ENCODE measurements at regions not wholly inside any gene's neighbourhood (a gene's known extent, or its start where the extent isn't known, plus 50 kb on each side); places are given as distances from the start of the nearest gene placed in this dataset.

DNA sequence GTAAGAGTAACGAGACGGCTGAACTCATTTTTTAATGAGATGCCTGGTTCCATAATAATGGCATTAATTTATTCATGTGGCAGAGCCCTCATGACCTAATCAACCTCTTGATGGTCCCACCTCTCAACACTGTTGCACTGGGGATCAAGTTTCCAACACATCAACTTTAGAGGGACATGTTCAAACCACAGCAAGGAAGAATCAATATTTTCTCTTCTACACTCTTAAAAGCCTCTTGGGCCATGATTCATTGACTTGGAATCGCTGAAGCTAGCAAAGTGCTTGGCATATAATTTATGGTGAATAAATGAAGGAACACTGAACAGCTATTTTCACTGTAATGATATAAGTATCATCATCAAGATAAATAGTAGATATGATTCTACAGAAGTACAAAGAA, 333.0 kb downstream of the TNS1 start (continued):
- TF ChIP-seq, protein P1, sequence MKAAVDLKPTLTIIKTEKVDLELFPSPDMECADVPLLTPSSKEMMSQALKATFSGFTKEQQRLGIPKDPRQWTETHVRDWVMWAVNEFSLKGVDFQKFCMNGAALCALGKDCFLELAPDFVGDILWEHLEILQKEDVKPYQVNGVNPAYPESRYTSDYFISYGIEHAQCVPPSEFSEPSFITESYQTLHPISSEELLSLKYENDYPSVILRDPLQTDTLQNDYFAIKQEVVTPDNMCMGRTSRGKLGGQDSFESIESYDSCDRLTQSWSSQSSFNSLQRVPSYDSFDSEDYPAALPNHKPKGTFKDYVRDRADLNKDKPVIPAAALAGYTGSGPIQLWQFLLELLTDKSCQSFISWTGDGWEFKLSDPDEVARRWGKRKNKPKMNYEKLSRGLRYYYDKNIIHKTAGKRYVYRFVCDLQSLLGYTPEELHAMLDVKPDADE (IDR thresholded peaks at IDR 0.05), result no peak
- TF ChIP-seq POLR2AphosphoS5 (IDR thresholded peaks at IDR 0.05; ENCODE audit: low read depth), result no peak

DNA sequence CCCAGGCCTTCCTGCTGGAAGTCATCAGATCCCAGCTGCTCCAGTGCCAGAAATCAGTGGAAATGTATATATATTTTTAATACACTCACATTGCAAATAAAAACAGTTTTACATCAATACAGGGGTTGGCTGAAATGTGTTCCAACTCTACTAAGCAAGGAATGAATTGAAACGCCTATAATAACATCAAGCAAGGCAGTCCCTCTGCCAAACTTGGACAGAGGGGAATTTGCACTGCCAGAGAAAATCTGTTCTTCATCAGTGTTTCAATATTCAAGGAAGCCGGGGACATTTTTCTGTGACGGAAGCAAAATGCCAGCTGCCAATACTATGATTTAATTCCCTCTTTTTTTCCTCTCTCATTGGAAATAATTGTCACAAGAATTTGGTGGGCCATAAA, 335.3 kb downstream of the TNS1 start:
- Histone ChIP-seq H3K27me3 (ENCODE audit: insufficient read depth) (no peaks in the 10 kb centered on the region), H3K27ac (ENCODE audit: low read depth) (no peak overlapping the region), H3K4me1 (ENCODE audit: insufficient read depth) (no peaks in the 10 kb centered on the region), H3K79me2 (replicated peaks; ENCODE audit: insufficient read depth) (no peaks in the 10 kb centered on the region), H3K9me2 (ENCODE audit: insufficient read depth) (peaks cover 4% of the 10 kb centered on the region; the same call in 1 of the 2 replicates), H2AFZ (no peak overlapping the region), H3K4me2 (no peak overlapping the region), H3K4me3 (no peak overlapping the region), H3K36me3 (ENCODE audit: insufficient read depth) (no peaks in the 10 kb centered on the region), H3F3A (replicated peaks; ENCODE audit: low read depth) (no peaks in the 10 kb centered on the region), H4K20me1 (replicated peaks; ENCODE audit: insufficient read depth) (no peaks in the 10 kb centered on the region)
- DNase-seq (ENCODE audit: low spot score) (no peak), ATAC-seq (no peak)
- TF ChIP-seq NANOG (IDR thresholded peaks at IDR 0.05; ENCODE audit: borderline replicate concordance) (no peak), EZH2 (IDR thresholded peaks at IDR 0.05; ENCODE audit: low read depth, unreplicated experiment) (no peak), STAT1 (IDR thresholded peaks at IDR 0.05; ENCODE audit: unreplicated experiment) (no peak), POLR2AphosphoS5 (IDR thresholded peaks at IDR 0.05; ENCODE audit: low read depth) (no peak), JUNB (IDR thresholded peaks at IDR 0.05; ENCODE audit: unreplicated experiment) (no peak), EZH2phosphoT487 (IDR thresholded peaks at IDR 0.05; ENCODE audit: unreplicated experiment) (no peak), ZNF331 (CRISPR knock-in tag; IDR thresholded peaks at IDR 0.05; ENCODE audit: low read depth) (no peak)
- TF ChIP-seq, protein P2, sequence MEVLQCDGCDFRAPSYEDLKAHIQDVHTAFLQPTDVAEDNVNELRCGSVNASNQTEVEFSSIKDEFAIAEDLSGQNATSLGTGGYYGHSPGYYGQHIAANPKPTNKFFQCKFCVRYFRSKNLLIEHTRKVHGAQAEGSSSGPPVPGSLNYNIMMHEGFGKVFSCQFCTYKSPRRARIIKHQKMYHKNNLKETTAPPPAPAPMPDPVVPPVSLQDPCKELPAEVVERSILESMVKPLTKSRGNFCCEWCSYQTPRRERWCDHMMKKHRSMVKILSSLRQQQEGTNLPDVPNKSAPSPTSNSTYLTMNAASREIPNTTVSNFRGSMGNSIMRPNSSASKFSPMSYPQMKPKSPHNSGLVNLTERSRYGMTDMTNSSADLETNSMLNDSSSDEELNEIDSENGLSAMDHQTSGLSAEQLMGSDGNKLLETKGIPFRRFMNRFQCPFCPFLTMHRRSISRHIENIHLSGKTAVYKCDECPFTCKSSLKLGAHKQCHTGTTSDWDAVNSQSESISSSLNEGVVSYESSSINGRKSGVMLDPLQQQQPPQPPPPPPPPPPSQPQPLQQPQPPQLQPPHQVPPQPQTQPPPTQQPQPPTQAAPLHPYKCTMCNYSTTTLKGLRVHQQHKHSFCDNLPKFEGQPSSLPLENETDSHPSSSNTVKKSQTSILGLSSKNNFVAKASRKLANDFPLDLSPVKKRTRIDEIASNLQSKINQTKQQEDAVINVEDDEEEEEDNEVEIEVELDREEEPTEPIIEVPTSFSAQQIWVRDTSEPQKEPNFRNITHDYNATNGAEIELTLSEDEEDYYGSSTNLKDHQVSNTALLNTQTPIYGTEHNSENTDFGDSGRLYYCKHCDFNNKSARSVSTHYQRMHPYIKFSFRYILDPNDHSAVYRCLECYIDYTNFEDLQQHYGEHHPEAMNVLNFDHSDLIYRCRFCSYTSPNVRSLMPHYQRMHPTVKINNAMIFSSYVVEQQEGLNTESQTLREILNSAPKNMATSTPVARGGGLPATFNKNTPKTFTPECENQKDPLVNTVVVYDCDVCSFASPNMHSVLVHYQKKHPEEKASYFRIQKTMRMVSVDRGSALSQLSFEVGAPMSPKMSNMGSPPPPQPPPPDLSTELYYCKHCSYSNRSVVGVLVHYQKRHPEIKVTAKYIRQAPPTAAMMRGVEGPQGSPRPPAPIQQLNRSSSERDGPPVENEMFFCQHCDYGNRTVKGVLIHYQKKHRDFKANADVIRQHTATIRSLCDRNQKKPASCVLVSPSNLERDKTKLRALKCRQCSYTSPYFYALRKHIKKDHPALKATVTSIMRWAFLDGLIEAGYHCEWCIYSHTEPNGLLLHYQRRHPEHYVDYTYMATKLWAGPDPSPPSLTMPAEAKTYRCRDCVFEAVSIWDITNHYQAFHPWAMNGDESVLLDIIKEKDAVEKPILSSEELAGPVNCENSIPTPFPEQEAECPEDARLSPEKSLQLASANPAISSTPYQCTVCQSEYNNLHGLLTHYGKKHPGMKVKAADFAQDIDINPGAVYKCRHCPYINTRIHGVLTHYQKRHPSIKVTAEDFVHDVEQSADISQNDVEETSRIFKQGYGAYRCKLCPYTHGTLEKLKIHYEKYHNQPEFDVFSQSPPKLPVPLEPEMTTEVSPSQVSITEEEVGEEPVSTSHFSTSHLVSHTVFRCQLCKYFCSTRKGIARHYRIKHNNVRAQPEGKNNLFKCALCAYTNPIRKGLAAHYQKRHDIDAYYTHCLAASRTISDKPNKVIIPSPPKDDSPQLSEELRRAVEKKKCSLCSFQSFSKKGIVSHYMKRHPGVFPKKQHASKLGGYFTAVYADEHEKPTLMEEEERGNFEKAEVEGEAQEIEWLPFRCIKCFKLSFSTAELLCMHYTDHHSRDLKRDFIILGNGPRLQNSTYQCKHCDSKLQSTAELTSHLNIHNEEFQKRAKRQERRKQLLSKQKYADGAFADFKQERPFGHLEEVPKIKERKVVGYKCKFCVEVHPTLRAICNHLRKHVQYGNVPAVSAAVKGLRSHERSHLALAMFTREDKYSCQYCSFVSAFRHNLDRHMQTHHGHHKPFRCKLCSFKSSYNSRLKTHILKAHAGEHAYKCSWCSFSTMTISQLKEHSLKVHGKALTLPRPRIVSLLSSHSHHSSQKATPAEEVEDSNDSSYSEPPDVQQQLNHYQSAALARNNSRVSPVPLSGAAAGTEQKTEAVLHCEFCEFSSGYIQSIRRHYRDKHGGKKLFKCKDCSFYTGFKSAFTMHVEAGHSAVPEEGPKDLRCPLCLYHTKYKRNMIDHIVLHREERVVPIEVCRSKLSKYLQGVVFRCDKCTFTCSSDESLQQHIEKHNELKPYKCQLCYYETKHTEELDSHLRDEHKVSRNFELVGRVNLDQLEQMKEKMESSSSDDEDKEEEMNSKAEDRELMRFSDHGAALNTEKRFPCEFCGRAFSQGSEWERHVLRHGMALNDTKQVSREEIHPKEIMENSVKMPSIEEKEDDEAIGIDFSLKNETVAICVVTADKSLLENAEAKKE (CRISPR knock-in tag; IDR thresholded peaks at IDR 0.05), result no peak
- TF ChIP-seq, protein P3, sequence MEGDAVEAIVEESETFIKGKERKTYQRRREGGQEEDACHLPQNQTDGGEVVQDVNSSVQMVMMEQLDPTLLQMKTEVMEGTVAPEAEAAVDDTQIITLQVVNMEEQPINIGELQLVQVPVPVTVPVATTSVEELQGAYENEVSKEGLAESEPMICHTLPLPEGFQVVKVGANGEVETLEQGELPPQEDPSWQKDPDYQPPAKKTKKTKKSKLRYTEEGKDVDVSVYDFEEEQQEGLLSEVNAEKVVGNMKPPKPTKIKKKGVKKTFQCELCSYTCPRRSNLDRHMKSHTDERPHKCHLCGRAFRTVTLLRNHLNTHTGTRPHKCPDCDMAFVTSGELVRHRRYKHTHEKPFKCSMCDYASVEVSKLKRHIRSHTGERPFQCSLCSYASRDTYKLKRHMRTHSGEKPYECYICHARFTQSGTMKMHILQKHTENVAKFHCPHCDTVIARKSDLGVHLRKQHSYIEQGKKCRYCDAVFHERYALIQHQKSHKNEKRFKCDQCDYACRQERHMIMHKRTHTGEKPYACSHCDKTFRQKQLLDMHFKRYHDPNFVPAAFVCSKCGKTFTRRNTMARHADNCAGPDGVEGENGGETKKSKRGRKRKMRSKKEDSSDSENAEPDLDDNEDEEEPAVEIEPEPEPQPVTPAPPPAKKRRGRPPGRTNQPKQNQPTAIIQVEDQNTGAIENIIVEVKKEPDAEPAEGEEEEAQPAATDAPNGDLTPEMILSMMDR (conservative IDR thresholded peaks at IDR 0.05; ENCODE audit: low read depth in 2 of 2), result no peak
- TF ChIP-seq, protein P4, sequence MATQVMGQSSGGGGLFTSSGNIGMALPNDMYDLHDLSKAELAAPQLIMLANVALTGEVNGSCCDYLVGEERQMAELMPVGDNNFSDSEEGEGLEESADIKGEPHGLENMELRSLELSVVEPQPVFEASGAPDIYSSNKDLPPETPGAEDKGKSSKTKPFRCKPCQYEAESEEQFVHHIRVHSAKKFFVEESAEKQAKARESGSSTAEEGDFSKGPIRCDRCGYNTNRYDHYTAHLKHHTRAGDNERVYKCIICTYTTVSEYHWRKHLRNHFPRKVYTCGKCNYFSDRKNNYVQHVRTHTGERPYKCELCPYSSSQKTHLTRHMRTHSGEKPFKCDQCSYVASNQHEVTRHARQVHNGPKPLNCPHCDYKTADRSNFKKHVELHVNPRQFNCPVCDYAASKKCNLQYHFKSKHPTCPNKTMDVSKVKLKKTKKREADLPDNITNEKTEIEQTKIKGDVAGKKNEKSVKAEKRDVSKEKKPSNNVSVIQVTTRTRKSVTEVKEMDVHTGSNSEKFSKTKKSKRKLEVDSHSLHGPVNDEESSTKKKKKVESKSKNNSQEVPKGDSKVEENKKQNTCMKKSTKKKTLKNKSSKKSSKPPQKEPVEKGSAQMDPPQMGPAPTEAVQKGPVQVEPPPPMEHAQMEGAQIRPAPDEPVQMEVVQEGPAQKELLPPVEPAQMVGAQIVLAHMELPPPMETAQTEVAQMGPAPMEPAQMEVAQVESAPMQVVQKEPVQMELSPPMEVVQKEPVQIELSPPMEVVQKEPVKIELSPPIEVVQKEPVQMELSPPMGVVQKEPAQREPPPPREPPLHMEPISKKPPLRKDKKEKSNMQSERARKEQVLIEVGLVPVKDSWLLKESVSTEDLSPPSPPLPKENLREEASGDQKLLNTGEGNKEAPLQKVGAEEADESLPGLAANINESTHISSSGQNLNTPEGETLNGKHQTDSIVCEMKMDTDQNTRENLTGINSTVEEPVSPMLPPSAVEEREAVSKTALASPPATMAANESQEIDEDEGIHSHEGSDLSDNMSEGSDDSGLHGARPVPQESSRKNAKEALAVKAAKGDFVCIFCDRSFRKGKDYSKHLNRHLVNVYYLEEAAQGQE (IDR thresholded peaks at IDR 0.05; ENCODE audit: unreplicated experiment), result no peak
- TF ChIP-seq, protein P1 (IDR thresholded peaks at IDR 0.05), result no peak
- H3K9me3 Mint-ChIP-seq, result no peaks in the 10 kb centered on the region
- H3K27me3 Mint-ChIP-seq (ENCODE audit: insufficient read depth, low read depth, poor library complexity), result peaks cover 4% of the 10 kb centered on the region
- H3K27ac Mint-ChIP-seq, result no peak overlapping the region
- no peaks in the 10 kb centered on the region for H3K36me3 Mint-ChIP-seq (ENCODE audit: low read depth)
- no peaks in the 10 kb centered on the region for H3K4me1 Mint-ChIP-seq
- no peak overlapping the region for H3K4me3 Mint-ChIP-seq
